ENCODE measurements at regions not wholly inside any gene's neighbourhood (a gene's known extent, or its start where the extent isn't known, plus 50 kb on each side); places are given as distances from the start of the nearest gene placed in this dataset.
"Not testable (repeated sequence)": the region's sequence is repeated elsewhere in the genome, so short reads cannot be mapped to it uniquely, and the experiment has no call there.

- FAIRE-seq = peak; percentile 63
- not testable (repeated sequence) for DNase-seq (ENCODE audit: extremely low spot score, insufficient read length, low read depth)
Measured at GRCh38 chr20:18876394-18876793, 62.8 kb downstream of the SCP2D1 start.

DNA sequence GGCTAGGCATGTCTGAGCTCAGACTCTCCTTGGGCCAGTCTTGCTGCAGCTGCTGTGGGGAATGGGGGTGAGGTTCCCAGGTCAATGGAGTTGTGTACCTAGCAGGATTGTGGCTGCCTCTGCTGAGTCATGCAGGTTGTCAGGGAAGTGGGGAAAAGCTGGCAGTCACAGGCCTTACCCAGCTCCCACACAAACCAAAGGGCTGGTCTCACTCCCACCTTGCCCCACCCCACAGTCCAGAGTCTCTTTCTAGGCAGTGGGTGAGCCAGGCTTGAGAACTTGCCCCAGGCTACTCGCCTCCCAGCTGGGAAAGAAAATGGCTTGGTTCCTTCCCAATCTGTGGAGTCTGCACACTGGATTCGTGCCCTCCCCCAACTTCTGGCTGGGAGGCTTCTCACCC, 65.7 kb downstream of the SCP2D1 start:
- FAIRE-seq (no peak), DNase-seq (ENCODE audit: extremely low spot score, insufficient read length, low read depth) (no peak)

DNA sequence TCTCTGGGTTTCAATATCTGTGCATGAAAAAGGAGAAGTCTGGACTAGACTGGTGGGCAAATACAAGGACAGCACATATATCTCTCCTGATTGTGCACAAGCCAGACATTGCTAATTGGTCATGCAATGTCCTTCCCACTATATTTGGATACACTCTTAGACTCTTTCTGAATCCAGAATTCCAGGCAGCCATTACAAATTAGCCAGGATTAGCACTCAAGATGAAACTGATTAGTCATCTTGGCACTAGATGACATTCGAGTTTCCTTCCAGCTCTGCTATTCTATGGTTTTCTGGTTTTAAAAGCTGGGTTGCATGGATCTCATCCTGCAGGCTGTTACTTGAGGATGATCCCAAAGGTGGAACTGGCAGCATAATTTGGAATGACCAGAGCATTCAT, 73.2 kb downstream of the SCP2D1 start:
- no peak for DNase-seq (ENCODE audit: extremely low spot score, insufficient read length, low read depth)
- FAIRE-seq = no peak

DNA sequence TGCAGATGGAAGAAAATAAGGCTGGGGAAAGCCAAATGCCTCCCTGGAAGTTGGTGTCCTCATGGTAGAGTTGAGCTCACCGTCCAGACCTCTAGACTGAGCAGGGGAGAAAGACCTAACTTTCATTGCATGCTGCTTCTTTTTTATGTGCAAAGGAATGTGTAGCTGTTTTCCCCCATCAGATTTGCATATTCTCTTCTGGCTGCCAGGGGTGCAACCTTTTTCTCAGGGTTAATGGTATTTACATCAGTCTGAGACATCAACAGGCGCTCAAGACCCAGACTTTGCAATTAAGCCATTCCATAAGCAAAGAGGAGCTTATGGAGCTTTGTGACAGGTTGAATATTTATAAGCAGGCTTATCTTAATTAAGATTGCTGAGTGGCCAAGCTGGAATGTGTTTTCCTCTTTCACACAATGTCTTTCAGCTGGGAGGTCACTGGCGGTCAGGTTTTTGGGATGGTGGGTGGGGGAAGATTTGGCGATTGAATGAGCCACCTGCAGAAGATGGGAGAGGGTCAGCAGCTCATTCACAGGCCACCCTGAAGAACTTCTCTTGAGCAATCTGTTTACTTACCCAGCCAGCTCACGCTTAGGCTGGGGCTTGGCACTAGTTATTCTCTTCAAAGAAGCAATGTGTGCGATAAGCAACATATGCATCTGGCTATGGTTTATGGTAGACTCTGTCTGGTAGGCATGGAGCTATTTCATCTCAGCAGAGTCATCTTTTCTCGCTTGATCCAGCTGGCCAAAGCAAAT, 88.6 kb downstream of the SCP2D1 start:
- no peak for DNase-seq (ENCODE audit: extremely low spot score, insufficient read length, low read depth)
- no peak for FAIRE-seq

GRCh38 chr20:18904192-18904591, 90.6 kb downstream of the SCP2D1 start:
- DNase-seq (ENCODE audit: extremely low spot score, insufficient read length, low read depth) (no peak), FAIRE-seq (no peak)

- DNase-seq (ENCODE audit: extremely low spot score, insufficient read length, low read depth) (no peak), FAIRE-seq (no peak)
Measured at GRCh38 chr20:18904624-18905023, 91.0 kb downstream of the SCP2D1 start.

- DNase-seq (ENCODE audit: extremely low spot score, insufficient read length, low read depth) (no peak), FAIRE-seq (no peak)
Measured at GRCh38 chr20:18906046-18906445, 92.5 kb downstream of the SCP2D1 start.

GRCh38 chr20:18907353-18907752, 93.8 kb downstream of the SCP2D1 start:
- no peak for DNase-seq (ENCODE audit: extremely low spot score, insufficient read length, low read depth)
- no peak for FAIRE-seq

DNA sequence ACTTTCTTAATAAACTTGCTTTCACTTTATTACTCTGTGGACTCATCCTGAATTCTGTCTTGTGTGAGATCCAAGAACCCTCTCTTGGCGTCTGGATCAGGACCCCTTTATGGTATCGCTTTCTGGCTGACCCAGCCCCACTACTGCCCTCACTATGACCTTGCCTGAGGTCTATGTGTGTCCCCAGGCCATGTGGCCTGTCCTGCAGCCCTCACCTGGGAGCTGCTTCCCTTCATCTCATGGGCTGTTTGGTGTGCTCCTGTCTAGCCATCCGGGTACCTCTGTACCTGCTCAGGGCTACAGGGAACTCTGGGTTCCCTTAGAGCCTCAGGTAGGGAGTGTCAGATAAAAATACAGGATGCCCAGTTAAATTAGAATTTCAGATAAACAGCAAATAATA, 94.5 kb downstream of the SCP2D1 start:
- no peak for FAIRE-seq
- no peak for DNase-seq (ENCODE audit: extremely low spot score, insufficient read length, low read depth)

GRCh38 chr20:18909254-18909653, 95.7 kb downstream of the SCP2D1 start:
- FAIRE-seq = no peak
- DNase-seq (ENCODE audit: extremely low spot score, insufficient read length, low read depth) = no peak

DNA sequence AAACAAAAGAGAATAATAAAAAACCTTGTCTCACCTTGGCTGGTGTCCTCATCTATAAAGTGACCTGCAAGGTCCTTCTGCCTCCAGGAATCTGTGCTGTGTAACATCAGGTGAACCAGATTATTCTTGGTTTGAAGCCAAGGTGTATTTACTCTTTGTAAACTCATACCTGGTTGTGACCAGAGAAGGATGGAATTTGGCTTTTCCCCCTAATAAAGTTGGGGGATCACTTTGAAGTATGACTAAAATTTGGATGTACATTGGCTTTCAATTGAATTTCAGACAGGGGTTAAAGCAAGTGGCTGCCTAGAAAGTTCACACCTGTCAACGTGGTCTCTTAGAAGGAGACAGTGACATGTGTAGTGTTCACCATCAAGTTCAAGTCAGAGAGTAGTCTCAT, 100.1 kb downstream of the SCP2D1 start:
- FAIRE-seq = no peak

GRCh38 chr20:18914796-18915195, 101.2 kb downstream of the SCP2D1 start:
- FAIRE-seq (no peak), DNase-seq (ENCODE audit: extremely low spot score, insufficient read length, low read depth) (no peak)

More for the DNA sequence above, 100.1 kb downstream of the SCP2D1 start:
- DNase-seq (ENCODE audit: extremely low spot score, insufficient read length, low read depth) = no peak

DNA sequence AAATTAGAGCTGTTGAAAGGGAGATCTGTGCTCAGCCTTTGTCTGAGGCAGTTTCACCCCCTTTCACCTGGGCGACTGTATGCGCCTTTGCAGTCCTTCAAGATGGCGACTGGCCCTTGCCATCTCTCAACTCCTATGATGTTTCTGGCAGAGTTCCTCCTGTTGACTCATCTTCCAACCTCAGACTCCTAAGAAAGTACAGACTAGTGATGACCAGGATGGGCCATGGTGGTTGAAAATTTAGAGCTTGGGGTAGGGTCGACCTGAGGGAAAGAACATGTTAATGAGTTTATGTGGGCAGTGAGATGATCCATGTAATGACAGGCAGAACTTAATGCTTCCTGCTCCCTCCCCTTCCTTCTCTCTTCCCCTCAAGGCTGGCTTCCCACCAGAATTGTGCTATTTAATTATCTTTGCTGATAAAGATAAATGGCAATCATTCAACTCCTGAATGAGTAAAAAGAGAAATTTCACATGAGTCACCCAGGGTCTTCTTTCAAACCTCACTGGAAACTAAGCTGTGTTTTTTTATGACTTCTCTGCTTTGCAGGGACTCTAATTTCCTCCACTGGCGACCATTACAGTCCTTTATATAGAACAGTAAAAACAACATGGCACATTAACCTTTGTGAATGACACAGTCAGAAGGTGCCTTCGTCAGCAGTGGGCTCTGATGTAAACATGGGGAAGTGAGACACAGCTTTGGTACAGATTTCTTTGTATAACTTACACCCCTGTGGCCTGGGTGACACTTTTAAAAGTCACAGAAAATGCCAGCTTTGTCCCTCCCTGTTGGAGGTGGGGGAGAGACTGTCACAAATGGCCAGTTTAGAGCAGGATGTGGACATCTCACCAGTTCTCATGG, 103.5 kb downstream of the SCP2D1 start:
- DNase-seq (ENCODE audit: extremely low spot score, insufficient read length, low read depth) (no peak), FAIRE-seq (no peak)

- DNase-seq (ENCODE audit: extremely low spot score, insufficient read length, low read depth) (no peak), FAIRE-seq (no peak)
Measured at GRCh38 chr20:18919996-18920395, 106.4 kb downstream of the SCP2D1 start.

GRCh38 chr20:18921291-18921690, 107.7 kb downstream of the SCP2D1 start:
- no peak for FAIRE-seq
- no peak for DNase-seq (ENCODE audit: extremely low spot score, insufficient read length, low read depth)

- no peak for FAIRE-seq
- DNase-seq (ENCODE audit: extremely low spot score, insufficient read length, low read depth) = no peak
Measured at GRCh38 chr20:18922251-18922650, 108.7 kb downstream of the SCP2D1 start.

DNA sequence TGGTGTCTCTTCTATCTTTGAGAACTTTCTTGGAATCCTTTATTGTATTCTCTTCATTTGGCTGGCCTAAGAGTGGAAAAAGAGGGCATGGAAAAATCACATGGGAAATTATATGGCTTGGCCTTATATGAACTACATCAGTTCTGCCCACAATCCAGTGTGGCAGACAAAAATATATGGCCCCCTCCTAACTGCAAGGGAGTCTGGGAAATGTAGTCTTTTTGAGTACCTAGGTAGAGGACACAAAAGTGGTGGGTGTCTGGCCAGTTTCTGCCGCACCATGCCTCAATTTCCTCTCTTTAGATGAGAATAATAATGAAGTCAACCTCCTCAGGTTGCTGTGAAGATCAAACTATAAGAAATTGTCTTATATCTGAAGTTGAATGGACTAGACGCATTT, 109.3 kb downstream of the SCP2D1 start:
- no peak for FAIRE-seq

GRCh38 chr20:18926965-18927364, 113.4 kb downstream of the SCP2D1 start:
- no peak for FAIRE-seq

More for the DNA sequence above, 109.3 kb downstream of the SCP2D1 start:
- no peak for DNase-seq (ENCODE audit: extremely low spot score, insufficient read length, low read depth)

GRCh38 chr20:18928626-18929025, 115.0 kb downstream of the SCP2D1 start:
- FAIRE-seq (no peak), DNase-seq (ENCODE audit: extremely low spot score, insufficient read length, low read depth) (no peak)

More at GRCh38 chr20:18926965-18927364, 113.4 kb downstream of the SCP2D1 start:
- DNase-seq (ENCODE audit: extremely low spot score, insufficient read length, low read depth) = no peak

- FAIRE-seq (no peak), DNase-seq (ENCODE audit: extremely low spot score, insufficient read length, low read depth) (no peak)
Measured at GRCh38 chr20:18929800-18930199, 116.2 kb downstream of the SCP2D1 start.

- FAIRE-seq (no peak), DNase-seq (ENCODE audit: extremely low spot score, insufficient read length, low read depth) (no peak)
Measured at GRCh38 chr20:18943542-18943941, 130.0 kb downstream of the SCP2D1 start.

All from GM18507 (cell line).